ENCODE measurements at regions not wholly inside any gene's neighbourhood (a gene's known extent, or its start where the extent isn't known, plus 50 kb on each side); places are given as distances from the start of the nearest gene placed in this dataset.

- Mint-ChIP-seq H3K4me3 (no peak overlapping the region), H3K4me1 (peaks cover 12 to 22% (median 13%) of the 10 kb centered on the region in 3 donors), H3K9me3 (no peaks in the 10 kb centered on the region), H3K27ac (no peak overlapping the region), H3K36me3 (no peaks in the 10 kb centered on the region), H3K27me3 (peaks cover 31 to 40% of the 10 kb centered on the region in 2 donors)
- ChIA-PET CTCF (no interaction called here), POLR2A (no interaction called here)
- peaks cover 0 to 6% of the 10 kb centered on the region in 2 experiments for H3K4me1 ChIP-seq (ENCODE audit: control insufficient read depth in 1 of 2, extremely low read depth in 1 of 2, insufficient read depth in 2 of 2, low read length in 2 of 2)
- DNase-seq (no peak), ATAC-seq (replicated peaks in 1 of 4) (no peak)
- H3K27me3 ChIP-seq (replicated peaks in 1 of 2; ENCODE audit: control insufficient read depth in 2 of 2, extremely low read depth in 1 of 2, insufficient read depth in 2 of 2, low read length in 1 of 2): peaks cover 0 to 17% of the 10 kb centered on the region in 2 experiments
- no peaks in the 10 kb centered on the region for H3K9me3 ChIP-seq
- H3K4me3 ChIP-seq (ENCODE audit: control insufficient read depth in 1 of 2, extremely low read depth in 1 of 2, low read length in 1 of 2): no peak overlapping the region
- WGBS (ENCODE audit: insufficient coverage): 38% methylated on average over 2 of the region's 4 CpGs
- H3K27ac ChIP-seq (ENCODE audit: low read length): no peak overlapping the region
- no peaks in the 10 kb centered on the region for H3K36me3 ChIP-seq (ENCODE audit: control insufficient read depth in 2 of 2, extremely low read depth in 1 of 2, insufficient read depth in 1 of 2, low read length in 1 of 2)
Measured at GRCh38 chr9:126084008-126084407, 242.6 kb upstream of the MVB12B start.

GRCh38 chr9:126084696-126085095, 241.9 kb upstream of the MVB12B start:
- 77% methylated on average over 6 of the region's 8 CpGs for WGBS (ENCODE audit: insufficient coverage)
- Mint-ChIP-seq H3K4me1 (peaks cover 12 to 22% (median 13%) of the 10 kb centered on the region in 3 donors), H3K4me3 (no peak overlapping the region), H3K27ac (no peak overlapping the region), H3K9me3 (no peaks in the 10 kb centered on the region), H3K27me3 (peaks cover 25 to 34% of the 10 kb centered on the region in 2 donors), H3K36me3 (no peaks in the 10 kb centered on the region)
- H3K36me3 ChIP-seq (ENCODE audit: control insufficient read depth in 2 of 2, extremely low read depth in 1 of 2, insufficient read depth in 1 of 2, low read length in 1 of 2): no peaks in the 10 kb centered on the region
- POLR2A ChIA-PET: no interaction called here
- no peak for ATAC-seq (replicated peaks in 1 of 4)
- peaks cover 0 to 6% of the 10 kb centered on the region in 2 experiments for H3K4me1 ChIP-seq (ENCODE audit: control insufficient read depth in 1 of 2, extremely low read depth in 1 of 2, insufficient read depth in 2 of 2, low read length in 2 of 2)
- peaks cover 0 to 17% of the 10 kb centered on the region in 2 experiments for H3K27me3 ChIP-seq (replicated peaks in 1 of 2; ENCODE audit: control insufficient read depth in 2 of 2, extremely low read depth in 1 of 2, insufficient read depth in 2 of 2, low read length in 1 of 2)
- DNase-seq: no peak
- H3K4me3 ChIP-seq (ENCODE audit: control insufficient read depth in 1 of 2, extremely low read depth in 1 of 2, low read length in 1 of 2): no peak overlapping the region
- H3K9me3 ChIP-seq: no peaks in the 10 kb centered on the region
- CTCF ChIA-PET: no interaction called here
- no peak overlapping the region for H3K27ac ChIP-seq (ENCODE audit: low read length)

- Mint-ChIP-seq H3K9me3 (no peaks in the 10 kb centered on the region), H3K4me1 (peaks cover 12 to 22% (median 13%) of the 10 kb centered on the region in 3 donors), H3K36me3 (no peaks in the 10 kb centered on the region), H3K4me3 (no peak overlapping the region), H3K27me3 (peaks cover 20 to 30% of the 10 kb centered on the region in 2 donors), H3K27ac (no peak overlapping the region)
- no peaks in the 10 kb centered on the region for H3K9me3 ChIP-seq
- ATAC-seq (replicated peaks in 1 of 4) (no peak), DNase-seq (no peak)
- ChIA-PET CTCF (no interaction called here), POLR2A (no interaction called here)
- H3K4me3 ChIP-seq (ENCODE audit: control insufficient read depth in 1 of 2, extremely low read depth in 1 of 2, low read length in 1 of 2): no peak overlapping the region
- no CpG with 5 or more reads among the region's 2 CpGs for WGBS (ENCODE audit: insufficient coverage)
- H3K27me3 ChIP-seq (replicated peaks in 1 of 2; ENCODE audit: control insufficient read depth in 2 of 2, extremely low read depth in 1 of 2, insufficient read depth in 2 of 2, low read length in 1 of 2): peaks cover 0 to 17% of the 10 kb centered on the region in 2 experiments
- H3K4me1 ChIP-seq (ENCODE audit: control insufficient read depth in 1 of 2, extremely low read depth in 1 of 2, insufficient read depth in 2 of 2, low read length in 2 of 2): peaks cover 0 to 6% of the 10 kb centered on the region in 2 experiments
- no peak overlapping the region for H3K27ac ChIP-seq (ENCODE audit: low read length)
- no peaks in the 10 kb centered on the region for H3K36me3 ChIP-seq (ENCODE audit: control insufficient read depth in 2 of 2, extremely low read depth in 1 of 2, insufficient read depth in 1 of 2, low read length in 1 of 2)
Measured at GRCh38 chr9:126085170-126085569, 241.5 kb upstream of the MVB12B start.

- no peak overlapping the region for H3K4me3 ChIP-seq (ENCODE audit: control insufficient read depth in 1 of 2, extremely low read depth in 1 of 2, low read length in 1 of 2)
- no peak for DNase-seq
- H3K27me3 Mint-ChIP-seq: peaks cover 12 to 18% of the 10 kb centered on the region in 2 donors
- H3K4me3 Mint-ChIP-seq: no peak overlapping the region
- ChIA-PET CTCF (no interaction called here), POLR2A (no interaction called here)
- H3K4me1 Mint-ChIP-seq: peaks cover 12 to 15% (median 13%) of the 10 kb centered on the region in 3 donors
- H3K27ac Mint-ChIP-seq: no peak overlapping the region
- 84% methylated on average over 4 of the region's 6 CpGs for WGBS (ENCODE audit: insufficient coverage)
- H3K4me1 ChIP-seq (ENCODE audit: control insufficient read depth in 1 of 2, extremely low read depth in 1 of 2, insufficient read depth in 2 of 2, low read length in 2 of 2): peaks cover 0 to 6% of the 10 kb centered on the region in 2 experiments
- H3K27me3 ChIP-seq (replicated peaks in 1 of 2; ENCODE audit: control insufficient read depth in 2 of 2, extremely low read depth in 1 of 2, insufficient read depth in 2 of 2, low read length in 1 of 2): peaks cover 0 to 14% of the 10 kb centered on the region in 2 experiments
- H3K36me3 ChIP-seq (ENCODE audit: control insufficient read depth in 2 of 2, extremely low read depth in 1 of 2, insufficient read depth in 1 of 2, low read length in 1 of 2): no peaks in the 10 kb centered on the region
- ATAC-seq (replicated peaks in 1 of 4): no peak
- no peaks in the 10 kb centered on the region for H3K9me3 Mint-ChIP-seq
- H3K27ac ChIP-seq (ENCODE audit: low read length): no peak overlapping the region
- no peaks in the 10 kb centered on the region for H3K36me3 Mint-ChIP-seq
- no peaks in the 10 kb centered on the region for H3K9me3 ChIP-seq
Measured at GRCh38 chr9:126088336-126088735, 238.3 kb upstream of the MVB12B start.

- no CpG with 5 or more reads among the region's 2 CpGs for WGBS (ENCODE audit: insufficient coverage)
- no peak overlapping the region for H3K4me3 ChIP-seq (ENCODE audit: control insufficient read depth in 1 of 2, extremely low read depth in 1 of 2, low read length in 1 of 2)
- DNase-seq (no peak), ATAC-seq (replicated peaks in 1 of 4) (no peak)
- no peak overlapping the region for H3K27ac Mint-ChIP-seq
- H3K4me1 ChIP-seq (ENCODE audit: control insufficient read depth in 1 of 2, extremely low read depth in 1 of 2, insufficient read depth in 2 of 2, low read length in 2 of 2): no peaks in the 10 kb centered on the region
- H3K4me1 Mint-ChIP-seq: peaks cover 0 to under 1% (median 0%) of the 10 kb centered on the region in 3 donors
- H3K36me3 ChIP-seq (ENCODE audit: control insufficient read depth in 2 of 2, extremely low read depth in 1 of 2, insufficient read depth in 1 of 2, low read length in 1 of 2): no peaks in the 10 kb centered on the region
- H3K27me3 ChIP-seq (replicated peaks in 1 of 2; ENCODE audit: control insufficient read depth in 2 of 2, extremely low read depth in 1 of 2, insufficient read depth in 2 of 2, low read length in 1 of 2): peaks cover 0 to 14% of the 10 kb centered on the region in 2 experiments
- no peaks in the 10 kb centered on the region for H3K36me3 Mint-ChIP-seq
- no peak overlapping the region for H3K27ac ChIP-seq (ENCODE audit: low read length)
- no peak overlapping the region for H3K4me3 Mint-ChIP-seq
- H3K9me3 ChIP-seq: no peaks in the 10 kb centered on the region
- POLR2A ChIA-PET: no interaction called here
- peaks cover 11 to 12% of the 10 kb centered on the region in 2 donors for H3K27me3 Mint-ChIP-seq
- CTCF ChIA-PET: no interaction called here
- H3K9me3 Mint-ChIP-seq: no peaks in the 10 kb centered on the region
Measured at GRCh38 chr9:126089789-126090188, 236.8 kb upstream of the MVB12B start.

GRCh38 chr9:126093771-126094170, 232.9 kb upstream of the MVB12B start:
- peaks cover 4 to 8% of the 10 kb centered on the region in 2 donors for H3K27me3 Mint-ChIP-seq
- WGBS (ENCODE audit: insufficient coverage): 71% methylated on average over 4 of the region's 9 CpGs

More at GRCh38 chr9:126093771-126094170, 232.9 kb upstream of the MVB12B start:
- H3K4me3 ChIP-seq (ENCODE audit: control insufficient read depth in 1 of 2, extremely low read depth in 1 of 2, low read length in 1 of 2): no peak overlapping the region
- no peaks in the 10 kb centered on the region for H3K9me3 ChIP-seq
- H3K36me3 Mint-ChIP-seq: no peaks in the 10 kb centered on the region
- H3K27me3 ChIP-seq (replicated peaks in 1 of 2; ENCODE audit: control insufficient read depth in 2 of 2, extremely low read depth in 1 of 2, insufficient read depth in 2 of 2, low read length in 1 of 2): peaks cover 0 to 14% of the 10 kb centered on the region in 2 experiments
- DNase-seq (no peak), ATAC-seq (replicated peaks in 1 of 4) (no peak)
- H3K4me3 Mint-ChIP-seq: no peak overlapping the region
- H3K9me3 Mint-ChIP-seq: no peaks in the 10 kb centered on the region
- CTCF ChIA-PET: no interaction called here
- no peak overlapping the region for H3K27ac ChIP-seq (ENCODE audit: low read length)
- H3K4me1 Mint-ChIP-seq: no peaks in the 10 kb centered on the region
- POLR2A ChIA-PET: no interaction called here
- H3K27ac Mint-ChIP-seq: no peak overlapping the region
- no peaks in the 10 kb centered on the region for H3K36me3 ChIP-seq (ENCODE audit: control insufficient read depth in 2 of 2, extremely low read depth in 1 of 2, insufficient read depth in 1 of 2, low read length in 1 of 2)
- no peaks in the 10 kb centered on the region for H3K4me1 ChIP-seq (ENCODE audit: control insufficient read depth in 1 of 2, extremely low read depth in 1 of 2, insufficient read depth in 2 of 2, low read length in 2 of 2)
